HL-60 (cell line): ENCODE measurements at regions not wholly inside any gene's neighbourhood (a gene's known extent, or its start where the extent isn't known, plus 50 kb on each side); places are given as distances from the start of the nearest gene placed in this dataset.
"Not testable (repeated sequence)": the region's sequence is repeated elsewhere in the genome, so short reads cannot be mapped to it uniquely, and the experiment has no call there.

Source experiments
- SPI1 ChIP-seq: IDR thresholded peaks from 2 replicates; pipeline ENCODE4 v1.6.1; 2012; ENCODE audit warnings: low read depth, mild to moderate bottlenecking, borderline replicate concordance
- TF ChIP-seq, protein P1 (sequence below): IDR thresholded peaks from one replicate; pipeline ENCODE4 v1.5.1; 2011; ENCODE audit warnings: low read length, control low read depth, inconsistent platforms; ENCODE audit not compliant: insufficient read depth

DNA sequence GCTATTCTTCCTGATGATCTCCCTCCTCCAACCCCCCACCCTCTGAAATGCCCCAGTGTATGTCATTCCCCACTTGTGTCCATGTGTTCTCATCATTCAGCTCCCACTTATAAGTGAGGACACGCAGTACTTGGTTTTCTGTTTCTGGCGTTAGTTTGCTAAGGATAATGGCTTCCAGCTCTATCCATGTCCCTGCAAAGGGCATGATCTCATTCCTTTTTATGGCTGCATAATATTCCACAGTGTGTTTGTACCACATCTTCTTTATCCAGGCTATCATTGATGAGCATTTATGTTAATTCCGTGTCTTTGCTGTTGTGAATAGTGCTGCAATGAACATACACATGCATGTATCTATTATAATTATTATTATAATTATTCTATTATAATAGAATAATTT, 169.3 kb downstream of the VSIG4 start:
- TF ChIP-seq SPI1 = not testable (repeated sequence)
- TF ChIP-seq, protein P1, sequence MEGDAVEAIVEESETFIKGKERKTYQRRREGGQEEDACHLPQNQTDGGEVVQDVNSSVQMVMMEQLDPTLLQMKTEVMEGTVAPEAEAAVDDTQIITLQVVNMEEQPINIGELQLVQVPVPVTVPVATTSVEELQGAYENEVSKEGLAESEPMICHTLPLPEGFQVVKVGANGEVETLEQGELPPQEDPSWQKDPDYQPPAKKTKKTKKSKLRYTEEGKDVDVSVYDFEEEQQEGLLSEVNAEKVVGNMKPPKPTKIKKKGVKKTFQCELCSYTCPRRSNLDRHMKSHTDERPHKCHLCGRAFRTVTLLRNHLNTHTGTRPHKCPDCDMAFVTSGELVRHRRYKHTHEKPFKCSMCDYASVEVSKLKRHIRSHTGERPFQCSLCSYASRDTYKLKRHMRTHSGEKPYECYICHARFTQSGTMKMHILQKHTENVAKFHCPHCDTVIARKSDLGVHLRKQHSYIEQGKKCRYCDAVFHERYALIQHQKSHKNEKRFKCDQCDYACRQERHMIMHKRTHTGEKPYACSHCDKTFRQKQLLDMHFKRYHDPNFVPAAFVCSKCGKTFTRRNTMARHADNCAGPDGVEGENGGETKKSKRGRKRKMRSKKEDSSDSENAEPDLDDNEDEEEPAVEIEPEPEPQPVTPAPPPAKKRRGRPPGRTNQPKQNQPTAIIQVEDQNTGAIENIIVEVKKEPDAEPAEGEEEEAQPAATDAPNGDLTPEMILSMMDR = not testable (repeated sequence)
